ENCODE measurements at regions not wholly inside any gene's neighbourhood (a gene's known extent, or its start where the extent isn't known, plus 50 kb on each side); places are given as distances from the start of the nearest gene placed in this dataset.
"Not testable (repeated sequence)": the region's sequence is repeated elsewhere in the genome, so short reads cannot be mapped to it uniquely, and the experiment has no call there.

- DNase-seq, result not testable (repeated sequence)
These were observed 281.1 kb downstream of the PTH2R start for GRCh38 chr2:208687720-208688119.

- no peak for DNase-seq
These were observed 291.5 kb downstream of the PTH2R start for GRCh38 chr2:208698114-208698513.

GRCh38 chr2:208708486-208708885, 301.9 kb downstream of the PTH2R start:
- DNase-seq, result peak; percentile 20

- no peak for DNase-seq
These were observed 305.0 kb downstream of the PTH2R start for GRCh38 chr2:208711598-208711997.

- DNase-seq, result no peak
These were observed 306.6 kb downstream of the PTH2R start for GRCh38 chr2:208713066-208713745.

GRCh38 chr2:208718828-208719227, 312.2 kb downstream of the PTH2R start:
- no peak for DNase-seq

- DNase-seq, result no peak
These were observed 316.1 kb downstream of the PTH2R start for GRCh38 chr2:208722731-208723130.

- DNase-seq, result no peak
These were observed 318.7 kb downstream of the PTH2R start for GRCh38 chr2:208725280-208725679.

- DNase-seq, result no peak
These were observed 319.6 kb downstream of the PTH2R start for GRCh38 chr2:208726242-208726641.

- DNase-seq, result not testable (repeated sequence)
These were observed 345.2 kb downstream of the PTH2R start for GRCh38 chr2:208751663-208752415.

- DNase-seq, result no peak
These were observed 350.8 kb downstream of the PTH2R start for GRCh38 chr2:208757364-208757763.

GRCh38 chr2:208773074-208773473, 366.5 kb downstream of the PTH2R start:
- DNase-seq, result not testable (repeated sequence)

GRCh38 chr2:208781166-208781565, 374.6 kb downstream of the PTH2R start:
- no peak for DNase-seq

GRCh38 chr2:208782097-208782496, 375.5 kb downstream of the PTH2R start:
- no peak for DNase-seq

- DNase-seq, result peak; percentile 9
These were observed 376.6 kb downstream of the PTH2R start for GRCh38 chr2:208783184-208783583.

GRCh38 chr2:208784774-208785173, 378.2 kb downstream of the PTH2R start:
- DNase-seq, result not testable (repeated sequence)

- DNase-seq, result no peak
These were observed 384.7 kb downstream of the PTH2R start for GRCh38 chr2:208791257-208791656.

GRCh38 chr2:208792766-208793165, 386.2 kb downstream of the PTH2R start:
- DNase-seq, result no peak

GRCh38 chr2:208793434-208793833, 386.8 kb downstream of the PTH2R start:
- no peak for DNase-seq

GRCh38 chr2:208794288-208794975, 387.8 kb downstream of the PTH2R start:
- no peak for DNase-seq

GRCh38 chr2:208798698-208799097, 392.1 kb downstream of the PTH2R start:
- no peak for DNase-seq

GRCh38 chr2:208799397-208799796, 392.8 kb downstream of the PTH2R start:
- DNase-seq, result no peak

GRCh38 chr2:208800887-208801286, 394.3 kb downstream of the PTH2R start:
- not testable (repeated sequence) for DNase-seq

GRCh38 chr2:208807756-208808155, 401.2 kb downstream of the PTH2R start:
- no peak for DNase-seq

All from NCI-H2029 treated with DMSO at 0.1 percent for 48 hours (cell line).